ENCODE measurements at regions not wholly inside any gene's neighbourhood (a gene's known extent, or its start where the extent isn't known, plus 50 kb on each side); places are given as distances from the start of the nearest gene placed in this dataset.

- no peak for TF ChIP-seq CTCF (IDR thresholded peaks at IDR 0.05; ENCODE audit: low read depth, low read length)
- TF ChIP-seq EZH2phosphoT487 (IDR thresholded peaks at IDR 0.05; ENCODE audit: low read depth), result no peak
These were observed 363.7 kb downstream of the IRX2 start for GRCh38 chr5:2387634-2388325.

All from OCI-LY3 (cell line).